Hepatocyte (in vitro differentiated cells): ENCODE measurements at regions not wholly inside any gene's neighbourhood (a gene's known extent, or its start where the extent isn't known, plus 50 kb on each side); places are given as distances from the start of the nearest gene placed in this dataset.

Source experiments
- DNase-seq: peaks from one replicate; pipeline ENCODE4 v3.0.0-alpha.2; 2016; ENCODE audit warnings: low spot score
- H2AFZ ChIP-seq: fragments of 200-600 bp; sonication (generic); 2 replicates; pipeline ENCODE4 v1.6.0; 2016; ENCODE audit warnings: antibody characterized with exemption, mild to moderate bottlenecking
- H3K27ac ChIP-seq: fragments of 200-600 bp; sonication (generic); 2 replicates; pipeline ENCODE4 v1.5.1; 2016; ENCODE audit warnings: mild to moderate bottlenecking
- H3K27me3 ChIP-seq: fragments of 200-600 bp; sonication (generic); 2 replicates; pipeline ENCODE4 v1.6.1; 2016
- H3K36me3 ChIP-seq: fragments of 200-600 bp; sonication (generic); replicated peaks from 2 replicates; pipeline ENCODE4 v1.5.1; 2016; ENCODE audit warnings: low read depth; ENCODE audit not compliant: insufficient read depth
- H3K4me1 ChIP-seq: fragments of 200-600 bp; sonication (generic); 2 replicates; pipeline ENCODE4 v1.5.1; 2016; ENCODE audit warnings: mild to moderate bottlenecking, moderate library complexity; ENCODE audit not compliant: insufficient read depth
- H3K4me2 ChIP-seq: fragments of 200-600 bp; sonication (generic); 2 replicates; pipeline ENCODE4 v1.6.0; 2016
- H3K4me3 ChIP-seq: fragments of 200-600 bp; sonication (generic); 2 replicates; pipeline ENCODE4 v1.5.1; 2016; ENCODE audit warnings: mild to moderate bottlenecking
- H3K79me2 ChIP-seq: fragments of 200-600 bp; sonication (generic); 2 replicates; pipeline ENCODE4 v1.6.0; 2017; ENCODE audit warnings: mild to moderate bottlenecking
- H3K9me2 ChIP-seq: fragments of 200-600 bp; sonication (generic); replicated peaks from 2 replicates; pipeline ENCODE4 v1.6.0; 2017; ENCODE audit warnings: mild to moderate bottlenecking; ENCODE audit not compliant: insufficient read depth
- H3K9me3 ChIP-seq: fragments of 200-600 bp; sonication (generic); 2 replicates; pipeline ENCODE4 v1.5.1; 2016; ENCODE audit warnings: low read depth, mild to moderate bottlenecking
- H4K20me1 ChIP-seq: fragments of 200-600 bp; sonication (generic); 2 replicates; pipeline ENCODE4 v1.6.0; 2016; ENCODE audit warnings: mild to moderate bottlenecking; ENCODE audit not compliant: insufficient read depth, poor library complexity, severe bottlenecking
- CTCF ChIP-seq: fragments of 200-600 bp; sonication (generic); IDR thresholded peaks from 2 replicates; pipeline ENCODE4 v1.5.1; 2016; ENCODE audit warnings: antibody characterized with exemption, mild to moderate bottlenecking; ENCODE audit not compliant: poor library complexity
- EZH2 ChIP-seq: fragments of 200-600 bp; sonication (generic); IDR thresholded peaks from 2 replicates; pipeline ENCODE4 v1.6.1; 2016; ENCODE audit warnings: antibody characterized with exemption, mild to moderate bottlenecking, borderline replicate concordance
- EZH2phosphoT487 ChIP-seq: fragments of 200-600 bp; sonication (generic); IDR thresholded peaks from one replicate; pipeline ENCODE4 v1.6.1; 2018; ENCODE audit warnings: antibody characterized with exemption, mild to moderate bottlenecking, low read depth, moderate library complexity; ENCODE audit not compliant: unreplicated experiment, severe bottlenecking
- WGBS: methylation state at CpG from one replicate; pipeline ENCODE4 v1.1.6; 2016; ENCODE audit warnings: low lambda C conversion rate; ENCODE audit errors: missing lambda C conversion rate; 5-methylcytosine and 5-hydroxymethylcytosine counted together

- Histone ChIP-seq H3K27ac (no peak overlapping the region), H4K20me1 (no peaks in the 10 kb centered on the region), H3K4me1 (no peaks in the 10 kb centered on the region), H2AFZ (no peak overlapping the region), H3K27me3 (no peaks in the 10 kb centered on the region), H3K36me3 (no peaks in the 10 kb centered on the region), H3K9me3 (peaks cover 10% of the 10 kb centered on the region), H3K4me2 (no peak overlapping the region), H3K4me3 (no peak overlapping the region), H3K9me2 (no peaks in the 10 kb centered on the region), H3K79me2 (no peaks in the 10 kb centered on the region)
- WGBS, result 88% methylated on average over 5 of the region's 5 CpGs
- TF ChIP-seq EZH2phosphoT487 (no peak), EZH2 (no peak), CTCF (no peak)
- DNase-seq, result no peak
Observed at GRCh38 chr18:76750917-76751890, 71.2 kb upstream of the ZNF236 start.

GRCh38 chr18:76750269-76750668, 72.1 kb upstream of the ZNF236 start:
- H3K4me2 ChIP-seq, result no peak overlapping the region
- H3K79me2 ChIP-seq, result no peaks in the 10 kb centered on the region
- H3K27ac ChIP-seq, result no peak overlapping the region
- H3K4me1 ChIP-seq, result no peaks in the 10 kb centered on the region
- no peaks in the 10 kb centered on the region for H3K27me3 ChIP-seq
- H4K20me1 ChIP-seq, result no peaks in the 10 kb centered on the region
- H3K9me3 ChIP-seq, result peaks cover 10% of the 10 kb centered on the region
- TF ChIP-seq CTCF, result no peak
- TF ChIP-seq EZH2, result no peak
- no peak for TF ChIP-seq EZH2phosphoT487
- no peaks in the 10 kb centered on the region for H3K36me3 ChIP-seq
- H2AFZ ChIP-seq, result no peak overlapping the region
- DNase-seq, result no peak
- no peaks in the 10 kb centered on the region for H3K9me2 ChIP-seq
- no peak overlapping the region for H3K4me3 ChIP-seq

- 86% methylated on average over 1 of the region's 1 CpG for WGBS
- Histone ChIP-seq H3K4me1 (no peaks in the 10 kb centered on the region), H3K27ac (no peak overlapping the region), H3K9me2 (no peaks in the 10 kb centered on the region), H4K20me1 (no peaks in the 10 kb centered on the region), H2AFZ (no peak overlapping the region), H3K9me3 (peaks cover 10% of the 10 kb centered on the region), H3K79me2 (no peaks in the 10 kb centered on the region), H3K36me3 (no peaks in the 10 kb centered on the region), H3K4me3 (no peak overlapping the region), H3K27me3 (no peaks in the 10 kb centered on the region), H3K4me2 (no peak overlapping the region)
- DNase-seq, result no peak
- no peak for TF ChIP-seq EZH2
- TF ChIP-seq EZH2phosphoT487, result no peak
- TF ChIP-seq CTCF, result no peak
Observed at GRCh38 chr18:76747676-76748075, 74.7 kb upstream of the ZNF236 start.
